DND-41 (cell line): ENCODE measurements at regions not wholly inside any gene's neighbourhood (a gene's known extent, or its start where the extent isn't known, plus 50 kb on each side); places are given as distances from the start of the nearest gene placed in this dataset.

Source experiments
- ATAC-seq: fragments of 200-7000 bp; cut with Tn5 transposase; 3 replicates; pipeline ENCODE4 v1.9.1; 2021; ENCODE audit warnings: low read depth; ENCODE audit not compliant: insufficient read depth
- DNase-seq: peaks from one replicate; pipeline ENCODE4 v3.0.0-alpha.2; 2020
- H2AFZ ChIP-seq: 2 replicates; pipeline ENCODE4 v1.6.0; 2012; ENCODE audit warnings: low read depth, low read length
- H3K27ac ChIP-seq: 2 replicates; pipeline ENCODE4 v1.5.1; 2012; ENCODE audit warnings: low read length, inconsistent platforms
- H3K27me3 ChIP-seq: fragments of 200-600 bp; sonication (generic); 2 replicates; pipeline ENCODE4 v1.6.0; 2012; ENCODE audit warnings: low read length, mild to moderate bottlenecking, inconsistent platforms; ENCODE audit not compliant: insufficient read depth, poor library complexity
- H3K36me3 ChIP-seq: 2 replicates; pipeline ENCODE4 v1.5.1; 2012; ENCODE audit warnings: low read length, inconsistent platforms; ENCODE audit not compliant: insufficient read depth
- H3K4me1 ChIP-seq: 2 replicates; pipeline ENCODE4 v1.5.1; 2012; ENCODE audit warnings: mild to moderate bottlenecking, low read length; ENCODE audit not compliant: insufficient read depth
- H3K4me2 ChIP-seq: 2 replicates; pipeline ENCODE4 v1.6.0; 2012; ENCODE audit warnings: mild to moderate bottlenecking, moderate library complexity, low read length, inconsistent platforms; ENCODE audit not compliant: insufficient read depth
- H3K4me3 ChIP-seq, 2 experiments: fragments of 200-600 bp in 1 of 2; shearing (Covaris generic) in 1 of 2; 2 replicates each; pipeline ENCODE4 v1.5.1; 2012 to 2016; ENCODE audit warnings: inconsistent platforms in 2 of 2, low read length in 2 of 2, mild to moderate bottlenecking in 2 of 2, low read depth in 1 of 2, moderate library complexity in 1 of 2
- H3K79me2 ChIP-seq: 2 replicates; pipeline ENCODE4 v1.6.0; 2012; ENCODE audit warnings: low read length, inconsistent platforms; ENCODE audit not compliant: insufficient read depth
- H3K9ac ChIP-seq: 2 replicates; pipeline ENCODE4 v1.6.0; 2012; ENCODE audit warnings: low read depth, mild to moderate bottlenecking, inconsistent platforms, low read length, moderate library complexity
- H3K9me3 ChIP-seq: 2 replicates; pipeline ENCODE4 v1.5.1; 2012; ENCODE audit warnings: low read length, moderate library complexity, mild to moderate bottlenecking, inconsistent platforms; ENCODE audit not compliant: insufficient read depth, severe bottlenecking
- H4K20me1 ChIP-seq: 2 replicates; pipeline ENCODE4 v1.6.0; 2012; ENCODE audit warnings: low read length; ENCODE audit not compliant: insufficient read depth
- CTCF ChIP-seq: IDR thresholded peaks from 2 replicates; pipeline ENCODE4 v1.5.1; 2012; ENCODE audit warnings: borderline replicate concordance, low read length, moderate library complexity, mild to moderate bottlenecking; ENCODE audit not compliant: poor library complexity, severe bottlenecking; ENCODE audit errors: extremely low read depth
- EZH2 ChIP-seq: IDR thresholded peaks from 3 replicates; pipeline ENCODE4 v1.6.1; 2012; ENCODE audit warnings: borderline replicate concordance, low read depth, mild to moderate bottlenecking, moderate library complexity, low read length, inconsistent platforms; ENCODE audit not compliant: severe bottlenecking

- peak; percentile 61; the same call in 2 of the 3 replicates for ATAC-seq
- H3K27me3 ChIP-seq: no peaks in the 10 kb centered on the region
- TF ChIP-seq CTCF (peak; percentile 48), EZH2 (no peak)
- H3K9ac ChIP-seq: no peak overlapping the region
- H4K20me1 ChIP-seq: no peaks in the 10 kb centered on the region
- H3K4me1 ChIP-seq: no peaks in the 10 kb centered on the region
- no peaks in the 10 kb centered on the region for H3K9me3 ChIP-seq
- no peak overlapping the region for H3K4me3 ChIP-seq
- H3K79me2 ChIP-seq: no peaks in the 10 kb centered on the region
- DNase-seq: peak; percentile 29
- no peaks in the 10 kb centered on the region for H3K36me3 ChIP-seq
- no peak overlapping the region for H3K27ac ChIP-seq
- H3K4me2 ChIP-seq: no peak overlapping the region
- H2AFZ ChIP-seq: no peak overlapping the region
Observed at GRCh38 chr2:18117592-18117991, 239.1 kb downstream of the KCNS3 start.

- Histone ChIP-seq H4K20me1 (no peaks in the 10 kb centered on the region), H2AFZ (no peak overlapping the region), H3K4me2 (no peak overlapping the region), H3K4me3 (no peak overlapping the region), H3K36me3 (no peaks in the 10 kb centered on the region), H3K27ac (no peak overlapping the region), H3K9ac (no peak overlapping the region), H3K79me2 (no peaks in the 10 kb centered on the region), H3K9me3 (no peaks in the 10 kb centered on the region), H3K27me3 (no peaks in the 10 kb centered on the region), H3K4me1 (no peaks in the 10 kb centered on the region)
- ATAC-seq: no peak
- no peak for DNase-seq
- TF ChIP-seq CTCF: no peak
- TF ChIP-seq EZH2: no peak
Observed at GRCh38 chr2:18110222-18110621, 231.8 kb downstream of the KCNS3 start.

- Histone ChIP-seq H3K79me2 (no peaks in the 10 kb centered on the region), H3K4me1 (no peaks in the 10 kb centered on the region), H3K9ac (no peak overlapping the region), H3K9me3 (no peaks in the 10 kb centered on the region), H2AFZ (no peak overlapping the region), H3K27me3 (no peaks in the 10 kb centered on the region), H4K20me1 (no peaks in the 10 kb centered on the region), H3K4me2 (no peak overlapping the region), H3K36me3 (no peaks in the 10 kb centered on the region), H3K27ac (no peak overlapping the region), H3K4me3 (no peak overlapping the region)
- no peak for ATAC-seq
- no peak for TF ChIP-seq CTCF
- TF ChIP-seq EZH2: no peak
- DNase-seq: no peak
Observed at GRCh38 chr2:18106841-18107240, 228.4 kb downstream of the KCNS3 start.

- TF ChIP-seq CTCF (no peak), EZH2 (no peak)
- no peaks in the 10 kb centered on the region for H3K36me3 ChIP-seq
- DNase-seq (no peak), ATAC-seq (no peak)
- H3K4me2 ChIP-seq: no peak overlapping the region
- H2AFZ ChIP-seq: no peak overlapping the region
- H3K79me2 ChIP-seq: no peaks in the 10 kb centered on the region
- H4K20me1 ChIP-seq: no peaks in the 10 kb centered on the region
- H3K9ac ChIP-seq: no peak overlapping the region
- no peaks in the 10 kb centered on the region for H3K9me3 ChIP-seq
- no peak overlapping the region for H3K27ac ChIP-seq
- H3K27me3 ChIP-seq: no peaks in the 10 kb centered on the region
- no peaks in the 10 kb centered on the region for H3K4me1 ChIP-seq
- no peak overlapping the region for H3K4me3 ChIP-seq
Observed at GRCh38 chr2:18105929-18106328, 227.5 kb downstream of the KCNS3 start.
